H9 (cell line): ENCODE measurements at regions not wholly inside any gene's neighbourhood (a gene's known extent, or its start where the extent isn't known, plus 50 kb on each side); places are given as distances from the start of the nearest gene placed in this dataset.

Experiments
- DNase-seq: peaks from one replicate; pipeline ENCODE4 v3.0.0-alpha.2; 2017
- H2AFZ ChIP-seq: one replicate; pipeline ENCODE4 v1.6.1; 2013; ENCODE audit warnings: mild to moderate bottlenecking, low read length, control low read depth, moderate library complexity
- H2AK5ac ChIP-seq: 2 replicates; pipeline ENCODE4 v1.6.1; 2013; ENCODE audit warnings: low read length, control low read depth, mixed read lengths; ENCODE audit not compliant: insufficient read length
- H2BK120ac ChIP-seq: one replicate; pipeline ENCODE4 v1.6.1; 2013; ENCODE audit warnings: low read depth, mild to moderate bottlenecking, low read length, control low read depth, inconsistent platforms; ENCODE audit not compliant: poor library complexity, severe bottlenecking
- H2BK12ac ChIP-seq: 2 replicates; pipeline ENCODE4 v1.6.1; 2013; ENCODE audit warnings: low read length, control low read depth, mixed read lengths, low read depth; ENCODE audit not compliant: insufficient read length
- H2BK15ac ChIP-seq: 2 replicates; pipeline ENCODE4 v1.6.1; 2013; ENCODE audit warnings: low read depth, low read length, control low read depth
- H2BK20ac ChIP-seq: one replicate; pipeline ENCODE4 v1.6.1; 2013; ENCODE audit warnings: low read depth, mild to moderate bottlenecking, low read length, control low read depth, inconsistent platforms; ENCODE audit not compliant: poor library complexity, severe bottlenecking
- H2BK5ac ChIP-seq: 2 replicates; pipeline ENCODE4 v1.6.1; 2013; ENCODE audit warnings: low read length, control low read depth, mixed read lengths; ENCODE audit not compliant: insufficient read length
- H3K14ac ChIP-seq: 2 replicates; pipeline ENCODE4 v1.6.1; 2013; ENCODE audit warnings: low read length, control low read depth; ENCODE audit not compliant: insufficient read depth
- H3K18ac ChIP-seq: 2 replicates; pipeline ENCODE4 v1.6.1; 2013; ENCODE audit warnings: low read depth, mild to moderate bottlenecking, mixed read lengths, low read length, control low read depth; ENCODE audit not compliant: insufficient read length
- H3K23ac ChIP-seq: 2 replicates; pipeline ENCODE4 v1.6.1; 2013; ENCODE audit warnings: low read length, control low read depth, mixed read lengths, low read depth; ENCODE audit not compliant: insufficient read length
- H3K23me2 ChIP-seq: 2 replicates; pipeline ENCODE4 v1.6.1; 2013; ENCODE audit warnings: low read depth, mild to moderate bottlenecking, mixed read lengths, low read length, control low read depth; ENCODE audit not compliant: insufficient read length, poor library complexity, severe bottlenecking
- H3K27ac ChIP-seq: 2 replicates; pipeline ENCODE4 v1.5.1; 2013; ENCODE audit warnings: low read length, control low read depth, mixed read lengths, low read depth; ENCODE audit not compliant: insufficient read length
- H3K27me3 ChIP-seq: 2 replicates; pipeline ENCODE4 v1.6.1; 2013; ENCODE audit warnings: low read length, control low read depth, inconsistent platforms; ENCODE audit not compliant: insufficient read depth
- H3K4ac ChIP-seq: 2 replicates; pipeline ENCODE4 v1.6.1; 2013; ENCODE audit warnings: low read depth, mild to moderate bottlenecking, control low read depth, inconsistent platforms, low read length, moderate library complexity
- H3K4me1 ChIP-seq: 2 replicates; pipeline ENCODE4 v1.6.1; 2013; ENCODE audit warnings: low read length, control low read depth, inconsistent platforms; ENCODE audit not compliant: insufficient read depth
- H3K4me2 ChIP-seq: 2 replicates; pipeline ENCODE4 v1.6.1; 2013; ENCODE audit warnings: low read length, control low read depth, mixed read lengths; ENCODE audit not compliant: insufficient read length, insufficient read depth
- H3K56ac ChIP-seq: 2 replicates; pipeline ENCODE4 v1.6.1; 2013; ENCODE audit warnings: low read depth, mild to moderate bottlenecking, mixed read lengths, low read length, control low read depth; ENCODE audit not compliant: insufficient read length
- H3K79me1 ChIP-seq: 2 replicates; pipeline ENCODE4 v1.6.1; 2013; ENCODE audit warnings: low read depth, mild to moderate bottlenecking, moderate library complexity, low read length, control low read depth, inconsistent platforms; ENCODE audit not compliant: insufficient read depth, poor library complexity, severe bottlenecking
- H3K79me2 ChIP-seq: 2 replicates; pipeline ENCODE4 v1.6.1; 2013; ENCODE audit warnings: low read length, control low read depth, inconsistent platforms; ENCODE audit not compliant: insufficient read depth
- H3K9ac ChIP-seq: 2 replicates; pipeline ENCODE4 v1.6.1; 2013; ENCODE audit warnings: low read length, control low read depth, mixed read lengths; ENCODE audit not compliant: insufficient read length; ENCODE audit errors: extremely low read depth
- H3K9me3 ChIP-seq: one replicate; pipeline ENCODE4 v1.6.1; 2013; ENCODE audit warnings: low read depth, low read length, inconsistent platforms; ENCODE audit not compliant: control insufficient read depth
- H3T11ph ChIP-seq: one replicate; pipeline ENCODE4 v1.6.1; 2013; ENCODE audit warnings: mild to moderate bottlenecking, low read length, control low read depth, inconsistent platforms
- H4K20me1 ChIP-seq: one replicate; pipeline ENCODE4 v1.6.1; 2013; ENCODE audit not compliant: control insufficient read depth, insufficient read length, insufficient read depth
- H4K5ac ChIP-seq: 2 replicates; pipeline ENCODE4 v1.6.1; 2013; ENCODE audit warnings: low read depth, mild to moderate bottlenecking, mixed read lengths, low read length, control low read depth; ENCODE audit not compliant: insufficient read length
- H4K8ac ChIP-seq: replicated peaks from 2 replicates; pipeline ENCODE4 v1.6.1; 2013; ENCODE audit warnings: low read length, control low read depth, mixed read lengths, low read depth; ENCODE audit not compliant: insufficient read length
- H4K91ac ChIP-seq: 2 replicates; pipeline ENCODE4 v1.6.1; 2013; ENCODE audit warnings: low read depth, mild to moderate bottlenecking, moderate library complexity, mixed read lengths, low read length, control low read depth; ENCODE audit not compliant: insufficient read length
- H3K27ac Mint-ChIP-seq, 3 experiments: 2 replicates in 2 of 3; 3 replicates in 1 of 3; pipeline ENCODE4 v1.8.0; 2020 to 2021; ENCODE audit warnings: mixed read lengths in 3 of 3, mild to moderate bottlenecking in 1 of 3, moderate library complexity in 1 of 3
- H3K27me3 Mint-ChIP-seq: 2 replicates; pipeline ENCODE4 v1.8.0; 2021; ENCODE audit warnings: low read depth, mild to moderate bottlenecking, moderate library complexity, mixed read lengths
- H3K36me3 Mint-ChIP-seq, 3 experiments: 2 replicates in 2 of 3; 3 replicates in 1 of 3; pipeline ENCODE4 v1.8.0; 2020 to 2021; ENCODE audit warnings: low read depth in 3 of 3, mixed read lengths in 3 of 3; ENCODE audit not compliant: insufficient read depth in 1 of 3
- H3K4me1 Mint-ChIP-seq, 2 experiments: 2 replicates each; pipeline ENCODE4 v1.8.0; 2020; ENCODE audit warnings: mixed read lengths in 2 of 2
- H3K4me3 Mint-ChIP-seq, 2 experiments: 2 replicates in 1 of 2; 3 replicates in 1 of 2; pipeline ENCODE4 v1.8.0; 2020 to 2021; ENCODE audit warnings: mild to moderate bottlenecking in 2 of 2, mixed read lengths in 2 of 2, moderate library complexity in 1 of 2
- H3K9me3 Mint-ChIP-seq, 2 experiments: 2 replicates in 1 of 2; 3 replicates in 1 of 2; pipeline ENCODE4 v1.8.0; 2020; ENCODE audit warnings: mild to moderate bottlenecking in 2 of 2, mixed read lengths in 2 of 2, moderate library complexity in 1 of 2
- WGBS: extraction: QIAGEN DNeasy Blood & Tissue Kit; methylation state at CpG from one replicate; pipeline ENCODE4 v1.1.7; 2013; ENCODE audit warnings: missing lambda C conversion rate, low lambda C conversion rate, mixed read lengths; ENCODE audit not compliant: insufficient read length; ENCODE audit errors: extremely low coverage; 5-methylcytosine and 5-hydroxymethylcytosine counted together
- TF ChIP-seq, protein P1 (sequence below): fragments of 200-600 bp; sonication (generic); conservative IDR thresholded peaks from 3 replicates; pipeline ENCODE4 v1.8.0; 2021; ENCODE audit warnings: antibody characterized with exemption, mild to moderate bottlenecking

DNA sequence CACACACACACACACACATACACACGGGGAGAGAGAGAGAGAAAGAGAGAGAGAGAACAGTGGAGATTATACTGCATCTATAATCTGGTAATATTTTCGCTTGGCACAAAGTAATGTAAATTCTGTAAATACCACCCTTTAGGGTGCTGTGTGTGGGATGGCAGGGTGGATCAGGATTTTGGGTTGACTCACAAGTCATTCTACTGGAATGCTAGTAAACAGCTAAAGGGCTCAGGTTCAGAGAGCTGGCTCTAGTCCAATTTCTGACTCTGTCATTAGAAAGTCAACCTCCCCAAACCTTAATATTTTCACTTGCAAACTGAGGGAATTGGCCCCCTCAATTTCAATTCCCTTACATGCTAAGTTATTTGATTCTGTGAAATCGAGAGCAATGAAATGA, 308.3 kb downstream of the TSN start:
- H2BK5ac ChIP-seq = no peak overlapping the region
- H3K9ac ChIP-seq = no peak overlapping the region
- H3K56ac ChIP-seq = no peak overlapping the region
- no peaks in the 10 kb centered on the region for H3K36me3 Mint-ChIP-seq
- H2AK5ac ChIP-seq = no peak overlapping the region
- no peak for DNase-seq
- no peak overlapping the region for H4K5ac ChIP-seq
- no peaks in the 10 kb centered on the region for H4K20me1 ChIP-seq
- no peaks in the 10 kb centered on the region for H3K9me3 Mint-ChIP-seq
- H2BK15ac ChIP-seq = no peak overlapping the region
- H3K23ac ChIP-seq = no peak overlapping the region
- H3K79me2 ChIP-seq = no peaks in the 10 kb centered on the region
- H2BK20ac ChIP-seq = no peak overlapping the region
- no peak overlapping the region for H2AFZ ChIP-seq
- no peak overlapping the region for H3K14ac ChIP-seq
- H4K91ac ChIP-seq = no peak overlapping the region
- TF ChIP-seq, protein P1, sequence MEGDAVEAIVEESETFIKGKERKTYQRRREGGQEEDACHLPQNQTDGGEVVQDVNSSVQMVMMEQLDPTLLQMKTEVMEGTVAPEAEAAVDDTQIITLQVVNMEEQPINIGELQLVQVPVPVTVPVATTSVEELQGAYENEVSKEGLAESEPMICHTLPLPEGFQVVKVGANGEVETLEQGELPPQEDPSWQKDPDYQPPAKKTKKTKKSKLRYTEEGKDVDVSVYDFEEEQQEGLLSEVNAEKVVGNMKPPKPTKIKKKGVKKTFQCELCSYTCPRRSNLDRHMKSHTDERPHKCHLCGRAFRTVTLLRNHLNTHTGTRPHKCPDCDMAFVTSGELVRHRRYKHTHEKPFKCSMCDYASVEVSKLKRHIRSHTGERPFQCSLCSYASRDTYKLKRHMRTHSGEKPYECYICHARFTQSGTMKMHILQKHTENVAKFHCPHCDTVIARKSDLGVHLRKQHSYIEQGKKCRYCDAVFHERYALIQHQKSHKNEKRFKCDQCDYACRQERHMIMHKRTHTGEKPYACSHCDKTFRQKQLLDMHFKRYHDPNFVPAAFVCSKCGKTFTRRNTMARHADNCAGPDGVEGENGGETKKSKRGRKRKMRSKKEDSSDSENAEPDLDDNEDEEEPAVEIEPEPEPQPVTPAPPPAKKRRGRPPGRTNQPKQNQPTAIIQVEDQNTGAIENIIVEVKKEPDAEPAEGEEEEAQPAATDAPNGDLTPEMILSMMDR = no peak
- no peak overlapping the region for H3K4me2 ChIP-seq
- H3K27me3 Mint-ChIP-seq = no peaks in the 10 kb centered on the region; the same call in 1 of the 2 replicates
- no peak overlapping the region for H3K27ac ChIP-seq
- no peak overlapping the region for H2BK120ac ChIP-seq
- no peak overlapping the region for H3K18ac ChIP-seq
- H3K4me3 Mint-ChIP-seq = no peak overlapping the region
- no peak overlapping the region for H4K8ac ChIP-seq
- H3K79me1 ChIP-seq = no peaks in the 10 kb centered on the region
- H2BK12ac ChIP-seq = no peak overlapping the region
- 0 out of 2 replicates have a peak, but pooled peaks cover 1% of the 10 kb centered on the region for H3K4me1 ChIP-seq
- H3K23me2 ChIP-seq = no peaks in the 10 kb centered on the region
- H3K9me3 ChIP-seq = no peaks in the 10 kb centered on the region
- H3K27ac Mint-ChIP-seq = no peak overlapping the region
- no peaks in the 10 kb centered on the region for H3K27me3 ChIP-seq
- H3K4me1 Mint-ChIP-seq = peaks cover 3 to 11% of the 10 kb centered on the region in 2 experiments; a peak in 3 of 4 replicates
- no peak overlapping the region for H3T11ph ChIP-seq
- no peak overlapping the region for H3K4ac ChIP-seq
- no CpG with 5 or more reads among the region's 3 CpGs for WGBS
